Parathyroid adenoma (tissue), 2 donors: ENCODE measurements at regions not wholly inside any gene's neighbourhood (a gene's known extent, or its start where the extent isn't known, plus 50 kb on each side); places are given as distances from the start of the nearest gene placed in this dataset.
"Not testable (repeated sequence)": the region's sequence is repeated elsewhere in the genome, so short reads cannot be mapped to it uniquely, and the experiment has no call there.

Experiments used
- H2AFZ ChIP-seq: fragments of 300-600 bp; sonication (generic); one replicate; pipeline ENCODE4 v1.7.0; 2017; ENCODE audit warnings: antibody characterized with exemption, mild to moderate bottlenecking
- H3K27ac ChIP-seq: fragments of 300-600 bp; sonication (generic); one replicate; pipeline ENCODE4 v1.7.0; 2017
- H3K27me3 ChIP-seq: fragments of 300-600 bp; sonication (generic); one replicate; pipeline ENCODE4 v1.7.0; 2017; ENCODE audit warnings: low read length; ENCODE audit not compliant: control insufficient read depth, insufficient read depth
- H3K36me3 ChIP-seq: fragments of 300-600 bp; sonication (generic); one replicate; pipeline ENCODE4 v1.7.0; 2017; ENCODE audit warnings: low read length; ENCODE audit not compliant: control insufficient read depth, insufficient read depth
- H3K4me1 ChIP-seq: fragments of 300-600 bp; sonication (generic); one replicate; pipeline ENCODE4 v1.7.0; 2017; ENCODE audit warnings: control low read depth
- H3K4me2 ChIP-seq: fragments of 300-600 bp; sonication (generic); one replicate; pipeline ENCODE4 v1.7.0; 2017; ENCODE audit warnings: low read length
- H3K4me3 ChIP-seq: fragments of 300-600 bp; sonication (generic); one replicate; pipeline ENCODE4 v1.7.0; 2017; ENCODE audit warnings: low read depth, low read length
- H3K79me2 ChIP-seq: fragments of 300-600 bp; sonication (generic); one replicate; pipeline ENCODE4 v1.7.0; 2017; ENCODE audit warnings: control low read depth
- H3K9ac ChIP-seq: fragments of 300-600 bp; sonication (generic); one replicate; pipeline ENCODE4 v1.7.0; 2017; ENCODE audit warnings: mild to moderate bottlenecking
- H3K9me3 ChIP-seq: fragments of 300-600 bp; sonication (generic); one replicate; pipeline ENCODE4 v1.7.0; 2017; ENCODE audit warnings: low read length; ENCODE audit not compliant: control insufficient read depth
- CTCF ChIP-seq: fragments of 300-600 bp; sonication (generic); IDR thresholded peaks from one replicate; pipeline ENCODE4 v1.7.0; 2017; ENCODE audit warnings: antibody characterized with exemption, mild to moderate bottlenecking
- donor health status: primary hyperparathyroidism.

GRCh38 chr10:109765838-109766237 lies 157.5 kb downstream of the XPNPEP1 start:
- Histone ChIP-seq H3K9ac (no peak overlapping the region), H3K36me3 (no peaks in the 10 kb centered on the region), H3K27me3 (no peaks in the 10 kb centered on the region), H2AFZ (no peak overlapping the region), H3K4me2 (no peak overlapping the region), H3K4me1 (no peaks in the 10 kb centered on the region), H3K9me3 (no peaks in the 10 kb centered on the region), H3K27ac (no peak overlapping the region), H3K4me3 (no peak overlapping the region), H3K79me2 (no peaks in the 10 kb centered on the region)
- TF ChIP-seq CTCF = no peak

GRCh38 chr10:109762555-109762954 lies 160.8 kb downstream of the XPNPEP1 start:
- TF ChIP-seq CTCF = no peak
- no peaks in the 10 kb centered on the region for H3K4me1 ChIP-seq
- H3K4me3 ChIP-seq = no peak overlapping the region
- H3K9me3 ChIP-seq = no peaks in the 10 kb centered on the region
- no peak overlapping the region for H2AFZ ChIP-seq
- H3K27ac ChIP-seq = no peak overlapping the region
- no peak overlapping the region for H3K4me2 ChIP-seq
- H3K36me3 ChIP-seq = no peaks in the 10 kb centered on the region
- no peaks in the 10 kb centered on the region for H3K27me3 ChIP-seq
- H3K9ac ChIP-seq = no peak overlapping the region
- H3K79me2 ChIP-seq = no peaks in the 10 kb centered on the region

- H2AFZ ChIP-seq, H3K79me2 ChIP-seq, H3K27ac ChIP-seq, H3K4me2 ChIP-seq, H3K36me3 ChIP-seq, H3K9me3 ChIP-seq, H3K9ac ChIP-seq, H3K4me1 ChIP-seq, H3K27me3 ChIP-seq, H3K4me3 ChIP-seq: not testable (repeated sequence)
Observed at GRCh38 chr10:109757670-109758069, 165.6 kb downstream of the XPNPEP1 start.

GRCh38 chr10:109746861-109747260 lies 176.4 kb downstream of the XPNPEP1 start:
- no peaks in the 10 kb centered on the region for H3K79me2 ChIP-seq
- H3K36me3 ChIP-seq = no peaks in the 10 kb centered on the region
- no peak overlapping the region for H3K4me2 ChIP-seq
- TF ChIP-seq CTCF = no peak
- H3K4me1 ChIP-seq = no peaks in the 10 kb centered on the region
- H3K9ac ChIP-seq = no peak overlapping the region
- no peaks in the 10 kb centered on the region for H3K9me3 ChIP-seq
- H3K27ac ChIP-seq = no peak overlapping the region
- no peak overlapping the region for H3K4me3 ChIP-seq
- no peak overlapping the region for H2AFZ ChIP-seq
- H3K27me3 ChIP-seq = no peaks in the 10 kb centered on the region

- H3K4me1 ChIP-seq = no peaks in the 10 kb centered on the region
- H3K36me3 ChIP-seq = no peaks in the 10 kb centered on the region
Observed at GRCh38 chr10:109744020-109744419, 179.3 kb downstream of the XPNPEP1 start.

More at GRCh38 chr10:109744020-109744419, 179.3 kb downstream of the XPNPEP1 start:
- Histone ChIP-seq H3K9ac (no peak overlapping the region), H3K4me3 (no peak overlapping the region), H2AFZ (no peak overlapping the region), H3K27ac (no peak overlapping the region), H3K9me3 (no peaks in the 10 kb centered on the region), H3K27me3 (no peaks in the 10 kb centered on the region), H3K79me2 (no peaks in the 10 kb centered on the region), H3K4me2 (no peak overlapping the region)
- TF ChIP-seq CTCF = no peak
